OCI-LY1 (cell line): ENCODE measurements at regions not wholly inside any gene's neighbourhood (a gene's known extent, or its start where the extent isn't known, plus 50 kb on each side); places are given as distances from the start of the nearest gene placed in this dataset.

Experiments used
- EZH2 ChIP-seq: fragments of 200-600 bp; sonication (generic), shearing (Covaris generic); IDR thresholded peaks from 2 replicates; pipeline ENCODE4 v1.8.0; 2017; ENCODE audit warnings: borderline replicate concordance, mixed run types, mild to moderate bottlenecking, antibody characterized with exemption, low read length, moderate library complexity, mixed read lengths
- TF ChIP-seq, protein P1 (sequence below): fragments of 200-600 bp; sonication (generic), shearing (Covaris generic); IDR thresholded peaks from 2 replicates; pipeline ENCODE4 v1.5.1; 2017; ENCODE audit warnings: mild to moderate bottlenecking, antibody characterized with exemption, low read length, moderate library complexity, mixed read lengths

DNA sequence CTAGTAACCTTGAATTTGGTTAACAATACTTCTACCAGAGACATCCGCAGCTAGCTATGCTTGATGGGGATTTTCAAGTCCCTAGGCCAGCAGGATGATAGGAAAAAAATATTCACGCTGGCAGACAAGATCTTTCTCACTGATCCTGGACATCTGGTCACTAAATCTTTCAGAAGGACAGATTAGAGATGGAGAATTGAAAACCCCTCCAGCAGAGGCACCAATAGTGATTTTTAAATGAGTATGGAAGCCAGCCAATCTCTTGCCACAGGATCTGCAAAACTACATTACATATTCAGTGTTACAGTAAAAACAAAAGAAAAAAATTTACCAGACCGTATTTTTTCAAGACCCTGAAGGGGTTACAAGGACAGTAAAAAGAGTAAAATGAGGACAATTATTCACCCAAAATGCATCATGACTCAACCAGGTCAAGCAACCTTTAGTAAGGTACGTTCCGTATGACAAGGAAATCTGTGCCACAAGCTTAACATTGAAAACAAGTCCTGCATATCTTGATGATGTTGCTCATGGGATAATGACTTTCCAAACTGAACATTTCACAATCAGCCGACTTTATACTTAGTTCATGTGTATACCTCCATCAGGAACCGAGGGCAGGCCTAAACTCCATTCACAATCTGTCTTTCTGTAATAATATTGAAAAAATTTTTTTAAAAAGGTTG is 239.5 kb downstream of the GXYLT1 start:
- TF ChIP-seq, protein P1, sequence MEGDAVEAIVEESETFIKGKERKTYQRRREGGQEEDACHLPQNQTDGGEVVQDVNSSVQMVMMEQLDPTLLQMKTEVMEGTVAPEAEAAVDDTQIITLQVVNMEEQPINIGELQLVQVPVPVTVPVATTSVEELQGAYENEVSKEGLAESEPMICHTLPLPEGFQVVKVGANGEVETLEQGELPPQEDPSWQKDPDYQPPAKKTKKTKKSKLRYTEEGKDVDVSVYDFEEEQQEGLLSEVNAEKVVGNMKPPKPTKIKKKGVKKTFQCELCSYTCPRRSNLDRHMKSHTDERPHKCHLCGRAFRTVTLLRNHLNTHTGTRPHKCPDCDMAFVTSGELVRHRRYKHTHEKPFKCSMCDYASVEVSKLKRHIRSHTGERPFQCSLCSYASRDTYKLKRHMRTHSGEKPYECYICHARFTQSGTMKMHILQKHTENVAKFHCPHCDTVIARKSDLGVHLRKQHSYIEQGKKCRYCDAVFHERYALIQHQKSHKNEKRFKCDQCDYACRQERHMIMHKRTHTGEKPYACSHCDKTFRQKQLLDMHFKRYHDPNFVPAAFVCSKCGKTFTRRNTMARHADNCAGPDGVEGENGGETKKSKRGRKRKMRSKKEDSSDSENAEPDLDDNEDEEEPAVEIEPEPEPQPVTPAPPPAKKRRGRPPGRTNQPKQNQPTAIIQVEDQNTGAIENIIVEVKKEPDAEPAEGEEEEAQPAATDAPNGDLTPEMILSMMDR: no peak
- no peak for TF ChIP-seq EZH2
